ENCODE measurements at regions not wholly inside any gene's neighbourhood (a gene's known extent, or its start where the extent isn't known, plus 50 kb on each side); places are given as distances from the start of the nearest gene placed in this dataset.

GRCh38 chr9:119559986-119560385 lies 190.8 kb upstream of the BRINP1 start:
- no peak for TF ChIP-seq CTCF (conservative IDR thresholded peaks at IDR 0.05)
- no peak for TF ChIP-seq ZFX (IDR thresholded peaks at IDR 0.05)
